GM19397 (cell line): ENCODE measurements at regions not wholly inside any gene's neighbourhood (a gene's known extent, or its start where the extent isn't known, plus 50 kb on each side); places are given as distances from the start of the nearest gene placed in this dataset.

ENCODE experiments used
- ATAC-seq: cut with Tn5 transposase; IDR thresholded peaks from one replicate; pipeline ENCODE4 v1.9.1; 2021; ENCODE audit warnings: mild to moderate bottlenecking, moderate library complexity; ENCODE audit not compliant: unreplicated experiment

DNA sequence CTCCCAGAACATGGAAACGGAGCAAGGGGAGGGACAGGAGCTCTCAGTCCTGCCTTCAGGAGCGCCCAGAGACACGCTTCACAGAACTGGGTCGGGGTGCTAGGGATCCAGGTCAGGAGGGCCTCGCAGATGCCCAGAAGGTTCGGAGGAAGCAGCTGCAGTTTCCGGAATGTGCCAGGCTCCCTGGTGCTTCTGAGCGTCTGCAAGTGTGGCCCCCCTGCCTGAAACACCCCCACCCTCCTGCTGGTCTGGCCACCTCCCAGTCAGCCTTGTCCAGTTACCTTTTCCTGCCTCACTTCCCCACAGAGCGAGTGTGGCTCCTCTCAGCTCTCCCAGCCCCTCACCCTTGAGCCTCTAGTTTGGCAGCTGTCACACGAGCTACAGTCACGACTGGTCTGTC is 88.3 kb upstream of the TAF1B start:
- ATAC-seq, result no peak

DNA sequence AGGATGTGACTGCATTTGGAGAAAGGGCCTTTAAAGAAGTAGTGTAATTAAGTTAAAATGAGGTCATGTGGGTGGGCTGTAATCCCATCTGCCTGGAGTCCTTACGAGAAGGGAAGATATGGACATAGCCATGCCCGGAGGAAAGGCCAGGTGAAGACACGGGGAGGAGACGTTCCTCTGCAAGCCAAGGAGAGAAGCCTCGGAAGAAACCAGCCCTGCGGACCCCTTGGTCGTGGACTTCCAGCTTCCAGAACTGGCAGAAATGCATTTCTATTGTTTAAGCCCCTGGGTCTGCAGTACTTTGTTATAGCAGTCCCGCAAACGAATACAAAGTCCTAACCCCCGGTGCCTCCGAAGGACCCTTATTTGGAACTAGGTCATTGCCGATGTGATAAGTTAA is 87.6 kb upstream of the TAF1B start:
- no peak for ATAC-seq

DNA sequence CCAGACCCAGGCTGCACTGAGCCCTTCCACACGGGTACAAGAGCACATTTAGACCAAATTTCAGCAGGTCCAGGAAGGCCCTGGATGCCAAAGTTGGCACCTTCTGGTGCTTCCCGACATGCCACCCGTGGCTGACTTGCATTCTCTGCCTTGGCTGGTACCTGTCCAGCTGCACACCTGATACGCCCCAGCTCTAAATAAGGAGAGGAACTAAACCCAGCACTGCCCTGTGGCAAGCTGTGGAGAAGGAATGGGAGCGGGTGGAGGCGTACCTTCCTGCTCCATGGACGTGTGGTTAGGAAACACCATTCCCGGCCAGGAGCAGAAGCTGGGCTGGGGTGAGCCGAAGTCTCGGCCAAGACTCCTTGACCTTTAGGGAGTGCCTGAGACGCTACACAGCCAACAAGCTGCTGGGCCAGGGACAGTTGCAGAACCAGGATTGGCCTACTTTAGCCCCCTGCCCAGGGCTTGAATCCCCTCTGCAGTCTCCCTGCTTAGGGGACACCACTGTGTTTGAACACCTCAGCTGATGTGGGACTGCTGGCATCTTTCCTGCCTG is 86.5 kb upstream of the TAF1B start:
- no peak for ATAC-seq

DNA sequence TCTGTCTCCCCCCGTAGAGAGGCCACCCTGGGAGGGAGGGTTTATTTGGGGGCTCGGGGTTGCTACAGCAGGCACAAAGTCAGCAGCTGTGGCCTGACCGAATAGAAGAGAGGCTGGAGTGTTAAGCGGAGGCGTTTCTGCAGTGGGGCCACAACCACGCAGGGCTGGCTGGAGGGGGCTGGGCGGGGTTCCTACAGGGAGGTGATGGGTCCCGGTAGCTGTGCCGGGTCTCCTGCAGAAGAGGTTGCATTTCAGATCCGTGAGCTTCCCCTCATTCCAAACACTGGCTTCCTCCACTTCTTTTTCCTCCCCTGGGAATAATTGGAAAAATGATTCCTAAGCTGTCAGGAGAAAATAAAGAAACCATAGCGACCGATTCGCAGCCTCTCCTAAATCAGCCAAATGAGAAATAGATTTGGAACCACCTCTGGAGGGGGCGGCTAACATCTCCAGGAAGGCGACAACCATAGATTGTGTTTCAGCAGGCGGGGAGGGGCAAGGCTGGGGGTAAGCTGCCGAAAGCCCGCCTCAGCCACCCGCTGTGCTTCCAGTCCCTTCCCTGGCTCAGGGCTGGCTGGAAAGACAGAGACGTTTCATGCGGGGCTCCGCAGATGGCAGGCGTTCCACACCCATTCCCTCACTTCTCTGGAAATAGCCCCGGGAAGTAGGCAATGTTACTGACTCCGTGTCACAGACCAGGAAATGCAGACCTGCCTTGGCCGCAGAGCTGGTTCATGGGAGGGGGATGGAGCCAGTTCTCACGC is 85.6 kb upstream of the TAF1B start:
- no peak for ATAC-seq

DNA sequence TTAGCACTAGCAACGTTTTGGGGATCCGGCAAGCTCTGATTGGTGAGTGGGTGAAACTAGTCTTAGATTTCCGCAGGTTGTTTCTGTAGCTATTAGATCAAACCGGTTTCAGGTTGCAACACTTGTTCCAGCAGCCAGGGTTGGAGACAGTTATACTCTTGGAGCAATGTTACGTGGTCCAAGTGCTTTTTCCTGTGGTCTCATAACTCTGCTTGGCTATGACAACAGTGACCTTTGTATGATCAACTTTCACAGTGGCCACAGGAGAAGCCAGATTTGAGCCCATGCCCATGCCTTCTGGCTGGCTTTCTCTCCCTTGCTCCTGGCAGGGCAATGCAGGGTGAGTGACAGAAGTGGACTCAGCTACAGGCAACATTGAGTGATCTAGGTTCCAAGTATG is 84.5 kb upstream of the TAF1B start:
- no peak for ATAC-seq

DNA sequence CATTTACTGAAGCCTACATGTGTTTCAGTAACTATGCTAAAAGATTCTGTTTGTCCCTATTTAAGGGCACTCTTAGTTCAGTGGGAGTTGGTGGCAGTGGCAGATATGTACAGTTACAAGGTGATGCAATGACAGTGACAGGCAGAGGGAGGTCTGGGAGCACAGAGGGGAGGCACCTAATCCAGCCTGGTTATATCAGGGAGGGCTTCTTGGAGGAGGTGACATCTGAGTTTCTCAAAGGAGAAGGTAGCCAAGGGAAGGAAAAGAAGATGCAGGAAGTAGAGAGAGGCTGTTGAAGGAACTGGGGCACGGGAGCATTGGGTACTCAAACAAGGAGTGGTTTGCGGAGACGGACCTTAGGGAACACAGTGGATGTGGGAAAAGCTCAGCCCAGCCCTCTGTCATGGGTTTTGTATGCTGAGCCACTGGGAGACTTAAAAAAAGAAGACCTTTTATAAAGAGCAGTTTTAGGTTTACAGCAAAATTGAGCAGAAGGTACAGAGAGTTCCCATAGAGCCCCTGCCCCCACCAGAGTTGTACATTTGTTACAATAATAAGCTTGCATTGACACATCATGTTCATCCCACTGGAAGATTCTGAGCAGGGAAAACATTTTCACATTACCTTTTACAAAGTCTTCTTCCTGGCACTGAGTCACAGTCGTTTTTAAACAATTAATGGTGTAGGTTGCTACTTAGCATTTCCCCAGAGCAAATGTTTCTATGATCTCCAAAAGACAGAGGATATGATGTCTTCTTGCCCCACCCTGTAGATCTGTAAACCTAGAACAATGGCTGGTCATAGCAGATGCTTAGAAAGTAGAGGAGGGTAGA is 83.0 kb upstream of the TAF1B start:
- no peak for ATAC-seq

DNA sequence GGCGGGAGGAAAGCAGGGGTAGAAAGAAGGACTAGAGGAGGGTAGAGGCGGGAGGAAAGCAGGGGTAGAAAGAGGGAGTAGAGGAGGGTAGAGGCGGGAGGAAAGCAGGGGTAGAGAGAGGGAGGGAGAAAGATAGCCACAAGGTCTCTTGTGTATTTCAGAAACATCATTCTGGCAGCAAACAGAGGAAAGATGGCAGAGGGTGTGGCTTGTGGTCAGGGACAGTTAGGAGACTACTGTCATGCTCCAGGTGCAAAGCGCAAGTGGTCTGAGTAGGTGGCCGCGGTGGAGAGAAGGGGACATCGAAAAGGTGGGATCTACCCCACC is 82.4 kb upstream of the TAF1B start:
- no peak for ATAC-seq

DNA sequence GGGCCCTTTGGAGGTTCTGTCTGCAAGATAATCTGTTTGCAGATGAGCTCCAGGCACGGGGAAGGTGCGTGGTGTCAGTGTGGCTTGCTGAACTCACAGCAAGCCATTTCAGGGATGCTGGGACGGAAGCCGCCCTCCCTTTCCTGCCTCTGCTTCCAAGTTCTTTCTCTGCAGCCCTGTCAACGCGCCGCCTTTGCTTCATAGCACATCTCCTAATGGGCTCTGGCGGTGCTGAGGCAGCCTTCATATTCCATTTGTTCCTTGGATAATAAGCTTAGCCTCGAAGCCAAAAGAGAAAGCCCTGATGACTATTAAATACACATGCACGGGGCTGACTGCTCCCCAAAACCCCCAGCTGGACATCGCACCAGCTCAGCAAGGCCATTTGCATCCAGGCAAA is 81.7 kb upstream of the TAF1B start:
- ATAC-seq, result no peak

DNA sequence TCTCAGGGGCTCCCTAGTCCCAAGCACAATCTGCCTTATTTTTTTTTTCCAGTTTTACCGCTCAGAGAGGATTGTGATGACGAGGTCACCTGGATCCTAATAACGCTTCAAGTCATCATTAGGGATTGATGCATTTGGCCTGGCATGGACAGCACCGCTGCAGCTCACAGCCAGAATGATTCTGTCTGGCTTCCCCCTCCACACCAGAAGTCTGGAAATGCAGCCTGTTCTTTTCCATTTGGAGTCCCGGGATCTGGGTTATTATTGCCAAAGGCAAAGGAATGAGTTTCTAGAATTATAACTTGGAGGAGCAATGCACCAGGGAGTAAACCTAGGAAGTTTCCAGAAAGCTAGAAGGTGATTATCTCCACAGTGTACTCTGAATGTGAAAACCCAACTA is 81.1 kb upstream of the TAF1B start:
- no peak for ATAC-seq

DNA sequence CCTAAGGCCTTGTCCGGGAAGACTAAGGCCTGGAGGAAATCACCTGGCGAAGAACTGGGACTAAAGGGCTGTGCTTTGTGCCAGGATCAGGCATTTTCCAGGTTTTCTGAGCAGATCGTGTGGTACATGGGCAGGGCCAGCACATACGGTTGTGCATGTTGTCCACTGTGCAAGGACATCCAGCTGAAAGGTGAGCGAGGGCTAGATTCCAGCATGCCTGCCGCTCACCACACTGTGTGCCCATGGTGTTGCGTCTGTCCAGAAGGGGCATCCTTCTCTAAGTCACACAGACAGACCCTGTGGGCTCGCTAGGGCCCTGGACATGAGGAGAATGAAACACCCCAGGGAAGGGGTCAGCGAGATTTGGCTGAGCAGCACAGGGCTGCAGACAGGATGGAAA is 80.3 kb upstream of the TAF1B start:
- ATAC-seq, result no peak

DNA sequence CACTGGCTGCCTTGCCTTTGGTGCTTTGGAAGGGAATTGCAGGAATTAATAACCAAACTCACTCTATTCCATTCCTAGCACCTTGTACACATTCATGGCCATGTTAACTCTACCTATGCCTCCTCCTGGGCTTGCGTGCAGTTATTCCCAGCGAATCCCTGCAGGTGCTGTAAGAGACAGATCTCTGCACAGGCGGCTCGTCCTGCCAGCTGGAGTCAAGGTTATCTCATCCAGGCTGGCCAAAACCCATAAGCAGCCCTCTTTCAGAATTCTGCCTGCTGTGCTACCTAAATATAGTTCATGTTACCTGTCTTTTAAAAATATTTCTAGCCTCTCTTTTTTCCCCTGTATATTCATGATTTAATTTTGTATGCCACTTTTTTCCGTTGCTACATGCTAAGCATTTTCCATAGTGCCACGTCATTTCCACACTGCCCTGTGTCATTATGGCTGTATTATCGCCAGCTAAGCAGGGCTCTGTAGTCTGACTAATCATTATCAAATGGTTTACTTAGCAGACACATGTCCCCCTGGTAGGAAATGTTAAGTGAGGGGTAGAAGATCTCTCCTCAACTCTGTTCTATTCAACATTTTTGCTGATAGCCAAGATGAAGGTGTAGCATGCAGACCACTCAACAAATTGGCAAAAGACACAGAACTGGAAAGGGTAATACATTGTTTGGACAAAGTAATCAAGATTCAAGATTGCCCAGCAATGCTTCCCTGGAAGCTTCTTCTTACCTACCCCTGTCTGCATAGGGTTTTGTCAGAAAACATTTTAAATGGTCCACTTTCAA is 79.7 kb upstream of the TAF1B start:
- no peak for ATAC-seq

DNA sequence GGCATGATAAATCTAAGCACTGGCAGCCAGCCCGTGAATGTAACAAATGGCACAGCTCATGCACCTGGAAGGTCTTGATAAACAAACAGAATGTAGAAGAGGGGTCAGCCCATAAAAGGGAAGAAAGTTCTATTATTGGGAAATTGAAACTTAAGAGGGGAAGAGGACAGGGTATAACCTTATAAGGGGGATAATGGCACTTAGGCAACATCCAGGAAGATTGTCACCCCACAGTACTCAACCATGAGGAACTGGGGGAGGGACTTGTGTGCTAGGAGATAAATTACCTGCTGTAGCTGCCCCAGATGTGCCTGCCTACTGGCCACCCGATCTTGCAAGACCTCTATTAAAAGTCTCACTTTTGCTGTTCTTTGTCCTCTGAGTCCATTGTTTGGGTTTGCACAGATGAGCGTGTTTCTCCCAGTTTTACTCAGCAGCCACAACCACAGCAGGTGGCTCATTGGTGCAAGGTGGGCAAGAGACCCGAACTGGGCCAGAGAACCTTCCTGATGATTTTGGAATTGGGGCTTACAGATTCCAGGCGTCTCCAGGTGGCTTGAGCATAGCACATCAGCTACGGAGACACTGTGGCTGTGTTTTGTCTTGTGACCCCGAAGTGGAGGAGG is 79.0 kb upstream of the TAF1B start:
- no peak for ATAC-seq

DNA sequence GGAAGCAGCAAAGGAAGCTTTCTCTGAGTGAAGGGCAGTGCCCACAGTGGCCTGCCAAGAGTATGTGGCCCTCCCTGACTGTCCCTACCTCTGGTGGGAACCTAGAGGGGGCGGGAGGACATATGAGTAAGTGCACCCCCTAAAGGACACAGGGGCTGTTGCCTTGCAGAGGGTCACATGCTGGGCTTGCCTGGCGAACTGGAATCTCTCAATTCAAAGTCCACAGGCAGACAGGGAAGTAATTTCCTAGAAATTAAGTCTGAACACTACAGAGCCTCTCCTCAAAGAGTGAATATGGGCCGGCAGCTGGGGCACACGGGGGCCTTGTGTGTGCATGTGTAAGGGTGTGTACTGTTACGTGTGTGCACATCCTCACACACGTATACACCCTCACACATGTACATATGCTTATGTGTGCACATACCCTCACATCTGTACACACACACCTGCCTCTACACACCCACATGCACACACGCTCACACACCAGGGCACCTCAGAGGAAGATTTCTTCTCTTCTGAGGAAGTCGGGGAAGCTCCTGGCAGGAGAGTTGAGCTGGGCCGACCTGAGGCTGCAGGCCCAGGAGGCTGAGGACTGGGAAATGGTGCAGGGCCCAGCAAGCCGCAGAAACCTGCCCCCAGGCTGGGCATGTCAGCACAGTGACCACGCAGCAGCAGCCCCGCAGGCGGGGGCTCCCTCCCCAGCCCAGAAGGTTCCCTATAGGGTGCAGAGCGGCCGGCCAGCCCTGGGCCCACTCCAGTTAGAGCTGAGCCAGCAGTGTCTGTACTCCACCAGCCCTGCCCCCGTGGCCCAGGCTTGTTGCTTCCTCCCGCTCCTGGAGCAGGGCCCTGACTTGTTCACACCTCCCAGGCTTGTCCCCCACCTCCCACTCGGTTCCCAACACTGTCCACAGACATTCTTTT is 77.4 kb upstream of the TAF1B start:
- ATAC-seq, result no peak

DNA sequence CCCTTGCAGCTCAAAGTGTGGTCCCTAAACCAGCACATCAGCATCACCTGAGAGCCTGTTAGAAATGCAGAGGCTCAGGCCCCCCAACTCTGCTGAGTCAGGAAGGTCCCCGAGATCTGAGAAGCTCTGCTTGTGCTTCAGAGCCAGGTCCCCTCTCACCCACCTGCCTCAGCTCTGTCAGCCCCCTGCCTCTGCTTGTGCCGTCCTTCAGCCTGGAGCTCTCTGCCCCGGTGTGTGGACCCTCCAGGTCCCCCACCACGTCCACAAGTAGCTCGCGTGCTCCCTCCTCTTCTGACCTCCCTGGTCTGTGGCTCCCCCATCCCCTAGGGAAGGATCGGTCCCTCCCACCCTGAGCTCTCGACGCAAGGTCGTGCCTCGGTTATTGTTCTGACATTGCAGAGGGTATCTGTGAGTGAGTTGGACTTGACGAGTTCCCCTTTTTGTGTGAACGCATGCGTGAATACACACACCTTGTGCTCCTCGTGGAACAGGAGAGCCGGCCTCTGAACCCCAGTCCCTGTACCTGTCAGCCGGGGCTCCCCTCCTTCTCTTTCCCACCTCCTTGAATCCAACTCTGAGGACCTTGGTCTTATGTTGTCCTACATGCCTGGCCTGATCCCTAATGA is 75.5 kb upstream of the TAF1B start:
- no peak for ATAC-seq

DNA sequence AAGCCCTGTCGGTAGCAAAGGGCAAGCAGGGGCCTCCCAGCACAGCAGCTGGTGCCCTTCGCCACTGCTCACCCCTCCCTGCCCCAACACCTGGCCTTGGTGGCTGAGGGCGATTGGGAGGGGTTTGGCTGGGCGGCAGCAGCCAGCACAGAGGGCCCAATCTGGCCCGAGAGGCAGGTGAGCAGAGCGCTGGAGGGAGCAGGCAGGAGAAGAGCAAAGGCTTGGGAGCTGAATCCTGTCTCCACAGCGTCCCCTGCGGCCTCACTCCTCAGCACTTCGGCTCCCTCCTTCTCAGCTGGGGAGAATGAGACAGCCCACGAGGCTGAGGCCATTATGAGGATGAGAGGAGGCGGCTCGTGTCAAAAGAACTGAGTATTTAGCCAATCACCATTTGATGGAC is 74.9 kb upstream of the TAF1B start:
- no peak for ATAC-seq

DNA sequence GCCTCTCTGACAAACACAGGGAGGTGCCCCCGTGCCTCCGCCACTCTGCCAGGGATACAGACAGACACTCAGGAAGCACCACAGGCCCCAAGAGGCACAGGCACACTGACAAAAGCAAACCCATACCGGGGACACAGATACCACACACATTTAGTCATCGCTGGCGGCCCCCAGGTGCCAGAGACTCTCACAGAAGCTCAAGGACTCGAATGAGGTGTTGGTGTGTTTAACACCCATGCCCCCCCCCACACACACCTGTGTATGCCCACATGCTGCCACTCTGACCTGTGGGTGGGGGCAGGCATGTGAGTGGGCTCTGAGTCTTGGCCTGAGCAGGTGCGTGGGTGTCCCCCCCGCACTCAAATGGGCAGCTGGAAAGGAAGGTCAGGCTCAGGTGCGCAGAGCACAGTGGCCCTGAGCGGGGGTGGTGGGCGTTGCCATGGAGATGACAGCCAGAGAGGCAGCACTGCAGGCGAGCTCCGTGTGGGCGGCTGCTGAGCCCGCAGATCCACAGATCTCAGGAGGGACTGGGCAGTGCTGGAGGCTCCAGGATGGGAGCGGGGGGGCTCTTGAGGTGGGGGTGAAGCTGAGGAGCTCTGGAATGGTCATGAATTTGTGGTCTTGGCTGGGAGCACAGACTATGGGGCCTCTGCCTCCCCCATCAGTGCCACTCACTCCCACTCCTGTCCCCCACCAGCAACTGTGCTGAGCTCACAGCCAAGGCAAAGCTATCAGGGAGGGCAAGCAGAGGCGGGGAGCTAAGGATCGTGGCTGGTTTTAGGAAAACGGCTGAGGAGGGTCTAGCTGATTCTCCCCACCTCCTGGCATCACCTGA is 73.9 kb upstream of the TAF1B start:
- no peak for ATAC-seq

DNA sequence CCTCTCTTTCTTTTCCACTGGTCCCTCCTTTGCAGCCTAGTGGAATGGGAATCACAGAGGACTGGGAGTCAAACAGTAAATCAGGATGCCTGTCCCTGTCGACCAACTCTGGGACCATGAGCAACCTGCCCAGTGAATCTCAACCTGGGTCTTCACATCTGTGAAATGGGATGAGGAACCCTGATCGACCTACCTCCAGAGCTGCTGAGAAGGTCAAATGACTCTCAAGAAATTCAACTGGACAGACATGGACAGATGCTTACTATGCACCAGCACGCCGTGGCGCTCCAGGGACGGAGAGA is 73.3 kb upstream of the TAF1B start:
- ATAC-seq, result no peak

DNA sequence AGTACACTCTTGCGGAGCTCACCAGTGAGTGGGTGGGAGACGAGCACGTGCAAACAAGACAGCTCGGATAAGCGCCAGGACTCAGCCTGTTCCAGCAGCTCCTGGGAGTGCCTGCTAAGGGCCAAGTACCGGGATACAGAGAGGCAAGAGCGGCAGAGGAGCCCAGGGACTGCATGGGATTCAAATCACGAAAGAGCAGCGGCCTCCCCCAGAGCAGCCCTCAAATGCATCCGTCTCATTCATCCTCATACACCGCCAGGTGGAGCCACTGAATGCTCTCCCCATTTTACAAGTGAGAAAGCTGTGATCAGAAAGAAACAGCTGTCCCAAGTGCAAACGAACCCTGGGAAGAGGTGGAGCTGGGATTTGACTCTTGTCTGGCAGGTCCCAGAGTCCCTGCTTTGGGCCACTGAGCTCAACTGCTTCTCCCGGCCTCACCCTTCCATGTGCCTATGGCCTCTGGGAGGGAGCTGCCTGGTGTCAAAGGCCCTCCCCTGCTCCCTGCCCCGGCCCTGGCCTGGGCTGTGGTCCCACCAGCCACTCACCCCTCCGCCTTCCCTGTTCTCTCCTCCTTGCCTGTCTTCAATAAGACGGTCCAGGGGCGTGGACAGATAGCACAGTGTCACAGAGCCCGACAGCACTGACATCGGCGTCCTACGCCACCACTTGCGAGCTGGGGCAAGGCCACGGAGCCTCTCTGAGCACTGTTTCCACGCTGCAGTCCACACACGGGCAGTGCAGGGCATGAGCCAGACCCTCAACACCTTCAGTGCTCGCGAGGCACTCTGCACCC is 72.8 kb upstream of the TAF1B start:
- no peak for ATAC-seq
